Stimulated activated naive CD8-positive, alpha-beta T cell treated with anti-CD3 and anti-CD28 coated beads, Interleukin-15, amount 100 ng/mL, for 72 hours (primary cell): ENCODE measurements at regions not wholly inside any gene's neighbourhood (a gene's known extent, or its start where the extent isn't known, plus 50 kb on each side); places are given as distances from the start of the nearest gene placed in this dataset.
"Not testable (repeated sequence)": the region's sequence is repeated elsewhere in the genome, so short reads cannot be mapped to it uniquely, and the experiment has no call there.

Experiments used
- ATAC-seq: fragments of 150-1000 bp; cut with Tn5 transposase; 2 replicates; pipeline ENCODE4 v1.10.0; 2021; ENCODE audit warnings: mild to moderate bottlenecking, moderate library complexity
- DNase-seq, 2 donors: peaks; one replicate each; pipeline ENCODE4 v3.0.0; 2021 to 2022
- H3K27ac Mint-ChIP-seq, 2 donors: one replicate each; pipeline ENCODE4 v1.8.0; 2022; ENCODE audit warnings: mild to moderate bottlenecking in 2 of 2, mixed read lengths in 2 of 2, moderate library complexity in 2 of 2
- H3K27me3 Mint-ChIP-seq: one replicate; pipeline ENCODE4 v1.8.0; 2022; ENCODE audit warnings: mixed read lengths
- H3K4me1 Mint-ChIP-seq: one replicate; pipeline ENCODE4 v1.8.0; 2022; ENCODE audit warnings: mild to moderate bottlenecking, mixed read lengths
- H3K4me3 Mint-ChIP-seq, 2 donors: one replicate each; pipeline ENCODE4 v1.8.0; 2022; ENCODE audit warnings: mild to moderate bottlenecking in 2 of 2, mixed read lengths in 2 of 2, moderate library complexity in 1 of 2
- H3K9me3 Mint-ChIP-seq, 2 donors: one replicate each; pipeline ENCODE4 v1.8.0; 2022; ENCODE audit warnings: mixed read lengths in 2 of 2

DNA sequence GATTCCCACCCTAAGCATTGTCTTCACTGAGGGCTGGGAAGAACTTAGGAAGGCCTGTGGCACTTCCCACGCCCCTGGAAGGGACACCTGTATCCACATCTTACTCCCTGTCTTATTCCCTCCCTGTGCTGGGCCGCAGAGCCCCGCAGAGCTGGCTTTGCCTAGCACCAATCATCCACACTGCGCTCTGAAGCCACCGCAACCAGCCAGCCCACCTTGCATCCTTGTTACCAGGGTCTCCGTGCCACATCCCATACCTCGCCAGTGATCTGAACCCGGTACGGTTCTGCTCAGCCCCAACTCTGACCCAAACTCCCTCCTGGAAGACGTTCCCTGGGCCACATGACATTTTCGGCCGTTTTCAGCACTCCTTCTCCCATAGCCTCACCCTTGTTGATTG lies 101.4 kb upstream of the PITRM1 start:
- Mint-ChIP-seq H3K9me3 (no peaks in the 10 kb centered on the region), H3K27ac (no peak overlapping the region), H3K4me3 (no peak overlapping the region), H3K4me1 (no peaks in the 10 kb centered on the region), H3K27me3 (peaks cover 68% of the 10 kb centered on the region)
- no peak for ATAC-seq
- no peak for DNase-seq

DNA sequence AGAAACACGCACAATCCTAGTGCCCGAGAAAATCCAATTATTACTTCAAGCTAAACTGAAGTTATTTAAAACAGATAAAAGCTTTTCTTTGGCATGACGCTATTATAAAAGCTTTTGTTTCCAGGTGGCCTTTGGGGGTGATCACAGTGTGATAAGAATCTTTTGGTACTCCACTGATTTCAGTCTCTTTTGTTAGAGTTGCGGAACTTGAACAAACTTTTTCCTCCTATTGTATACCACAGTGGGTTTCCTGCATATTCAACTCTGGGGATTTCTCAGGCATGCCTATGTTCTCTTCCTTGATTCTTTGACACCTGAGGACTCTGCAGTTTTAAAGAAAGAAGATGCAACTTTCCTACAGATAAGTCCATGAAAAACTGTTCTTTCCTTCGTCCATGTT lies 99.7 kb upstream of the PITRM1 start:
- no peaks in the 10 kb centered on the region for H3K9me3 Mint-ChIP-seq
- no peak overlapping the region for H3K4me3 Mint-ChIP-seq
- no peak for ATAC-seq
- DNase-seq: no peak
- peaks cover 53% of the 10 kb centered on the region for H3K27me3 Mint-ChIP-seq
- no peaks in the 10 kb centered on the region for H3K4me1 Mint-ChIP-seq
- no peak overlapping the region for H3K27ac Mint-ChIP-seq

DNA sequence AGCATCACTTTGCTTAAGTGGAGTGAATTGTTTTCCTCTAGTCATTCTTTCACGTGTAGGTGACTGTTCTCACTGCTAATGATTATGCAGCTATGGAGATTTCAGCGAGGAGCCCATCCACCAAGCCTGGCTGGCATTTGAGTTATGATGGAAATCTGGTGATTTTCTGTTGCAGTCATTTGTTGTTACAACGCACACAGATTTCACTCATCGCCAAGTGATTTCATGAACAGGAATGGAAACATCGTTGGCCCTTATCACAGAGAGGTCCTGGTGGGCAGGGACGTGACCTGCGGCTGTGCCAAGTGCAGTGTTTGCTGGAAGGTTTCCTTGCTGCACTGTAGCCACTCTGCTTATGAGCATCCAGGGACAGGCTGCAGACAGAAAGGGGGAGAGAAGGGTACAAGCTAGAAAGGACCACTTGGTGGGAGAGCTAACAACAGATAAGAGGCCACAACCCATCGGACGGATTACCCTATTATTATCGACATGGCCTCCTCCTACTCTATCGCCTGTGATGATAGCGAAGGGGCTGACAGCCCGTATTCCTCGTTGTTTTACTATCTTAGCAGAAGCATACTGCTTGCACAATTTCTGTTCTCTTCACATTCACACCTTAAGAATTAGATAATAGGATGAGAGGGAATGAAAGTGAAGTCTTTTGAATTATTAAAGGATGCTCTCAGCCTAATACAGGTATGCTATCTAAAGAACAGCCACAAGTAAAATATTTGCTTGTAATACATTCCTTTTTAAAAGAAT lies 99.0 kb upstream of the PITRM1 start:
- DNase-seq: no peak
- peaks cover 47% of the 10 kb centered on the region for H3K27me3 Mint-ChIP-seq
- no peaks in the 10 kb centered on the region for H3K9me3 Mint-ChIP-seq
- no peak overlapping the region for H3K4me3 Mint-ChIP-seq
- H3K4me1 Mint-ChIP-seq: no peaks in the 10 kb centered on the region
- no peak overlapping the region for H3K27ac Mint-ChIP-seq
- no peak for ATAC-seq

DNA sequence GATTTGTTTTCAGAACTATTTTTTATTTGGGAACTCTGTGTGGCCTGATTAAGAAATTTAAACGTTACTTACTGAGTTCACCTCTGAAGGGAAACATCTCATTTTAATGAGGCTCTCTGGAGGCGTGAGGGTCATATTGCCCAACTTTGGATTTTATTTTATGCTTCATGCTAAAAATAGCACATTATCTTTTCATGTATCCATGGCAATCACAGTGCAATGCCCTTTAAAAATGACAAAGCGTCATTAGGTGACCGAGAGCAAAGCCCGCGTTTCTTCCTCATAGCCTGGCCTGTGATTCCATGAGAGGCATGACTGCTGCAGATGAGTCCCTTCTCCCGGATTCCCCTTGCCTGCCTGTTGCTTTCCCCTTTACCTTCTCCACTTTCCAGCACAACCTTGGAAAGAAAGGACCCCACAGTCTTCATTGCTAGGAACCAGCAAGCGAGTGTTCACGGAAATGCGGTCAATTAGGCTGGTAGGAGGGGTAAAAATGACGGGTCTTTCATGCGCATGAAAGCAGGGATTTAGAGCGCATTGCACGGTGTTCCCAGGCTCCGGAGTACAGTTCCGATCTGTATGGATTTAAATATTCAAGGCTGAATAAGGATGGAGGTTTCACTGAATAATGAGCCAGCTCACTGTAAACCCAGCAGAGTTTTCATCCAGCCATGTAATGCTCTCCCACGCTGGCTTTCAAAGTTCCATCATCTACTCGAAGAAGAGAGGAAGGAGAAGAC lies 98.2 kb upstream of the PITRM1 start:
- Mint-ChIP-seq H3K9me3 (no peaks in the 10 kb centered on the region), H3K27ac (no peak overlapping the region), H3K4me3 (no peak overlapping the region), H3K4me1 (no peaks in the 10 kb centered on the region), H3K27me3 (peaks cover 47% of the 10 kb centered on the region)
- ATAC-seq (no peak), DNase-seq (no peak)

DNA sequence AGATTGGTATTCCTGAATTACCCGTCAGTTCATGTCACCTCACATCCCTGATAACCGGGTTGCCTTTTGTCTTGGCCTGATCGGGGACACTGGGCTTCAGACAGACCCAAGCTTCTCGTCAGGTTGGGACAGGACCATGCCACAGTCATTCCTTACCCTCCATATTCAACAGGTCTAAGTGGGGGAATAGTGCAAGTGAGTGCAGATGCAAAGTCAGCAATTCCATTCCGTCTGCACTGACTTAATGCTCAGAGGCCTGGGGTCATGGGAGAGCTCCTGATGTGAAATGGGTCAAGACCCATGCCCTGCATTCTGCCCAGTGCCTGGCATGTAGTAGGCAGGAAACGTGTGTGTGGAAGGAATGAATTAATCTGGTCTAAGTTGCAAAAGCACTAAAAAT lies 95.4 kb upstream of the PITRM1 start:
- Mint-ChIP-seq H3K4me3 (no peak overlapping the region), H3K9me3 (no peaks in the 10 kb centered on the region), H3K27ac (no peak overlapping the region), H3K4me1 (no peaks in the 10 kb centered on the region), H3K27me3 (peaks cover 45% of the 10 kb centered on the region)
- no peak for ATAC-seq
- no peak for DNase-seq

DNA sequence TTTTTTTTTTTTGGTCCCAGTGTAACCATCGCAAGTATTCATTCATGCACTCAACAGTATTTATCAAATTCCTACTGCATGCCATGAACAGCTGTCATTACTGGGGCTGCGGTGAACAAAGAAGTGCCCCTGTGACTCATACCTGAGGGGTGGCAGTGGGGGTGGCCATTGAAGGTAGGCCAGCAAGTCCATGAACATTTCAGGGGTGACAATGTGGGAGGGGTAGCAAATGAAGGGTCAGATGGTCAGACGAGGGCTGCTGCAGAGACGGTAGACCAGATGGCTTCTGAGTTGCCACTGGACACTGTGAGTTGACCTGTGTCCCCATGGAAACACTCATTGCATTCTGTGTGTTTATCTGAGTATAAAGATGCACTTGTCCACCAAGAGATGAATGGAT lies 92.5 kb upstream of the PITRM1 start:
- H3K9me3 Mint-ChIP-seq: no peaks in the 10 kb centered on the region
- ATAC-seq (no peak), DNase-seq (no peak)
- no peak overlapping the region for H3K27ac Mint-ChIP-seq
- H3K4me3 Mint-ChIP-seq: no peak overlapping the region
- H3K27me3 Mint-ChIP-seq: peaks cover 44% of the 10 kb centered on the region
- H3K4me1 Mint-ChIP-seq: no peaks in the 10 kb centered on the region

DNA sequence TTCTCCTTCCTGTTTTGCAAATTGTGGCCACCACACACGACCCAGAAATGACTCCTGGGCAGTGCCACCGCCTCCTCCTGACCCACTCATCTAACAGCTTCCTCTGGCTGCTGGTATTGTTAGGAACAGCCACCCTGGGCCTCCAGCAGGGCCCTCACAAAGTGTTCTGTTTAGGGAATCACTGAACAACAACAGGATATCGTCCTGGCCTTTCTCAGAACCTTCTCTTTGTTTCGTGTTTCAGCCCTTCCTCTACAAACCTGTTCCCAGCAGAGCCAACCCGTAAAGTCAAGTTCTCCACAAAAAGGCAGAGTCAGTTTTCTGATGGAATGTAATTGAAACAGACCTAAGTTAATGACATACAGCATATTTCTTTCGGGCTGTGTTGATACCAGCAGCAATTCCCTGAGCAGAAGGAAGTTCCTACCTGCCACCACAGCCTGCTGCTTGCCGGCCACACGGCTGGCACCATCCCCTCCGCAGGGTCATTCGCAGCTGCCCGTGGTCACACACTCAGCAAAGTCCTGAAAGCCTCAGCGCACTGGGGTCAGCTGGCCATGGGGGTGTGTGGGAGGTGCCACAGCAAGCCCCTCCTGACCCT lies 91.7 kb upstream of the PITRM1 start:
- H3K27ac Mint-ChIP-seq: no peak overlapping the region
- DNase-seq: no peak
- H3K9me3 Mint-ChIP-seq: no peaks in the 10 kb centered on the region
- H3K4me3 Mint-ChIP-seq: no peak overlapping the region
- no peak for ATAC-seq
- no peaks in the 10 kb centered on the region for H3K4me1 Mint-ChIP-seq
- peaks cover 48% of the 10 kb centered on the region for H3K27me3 Mint-ChIP-seq

DNA sequence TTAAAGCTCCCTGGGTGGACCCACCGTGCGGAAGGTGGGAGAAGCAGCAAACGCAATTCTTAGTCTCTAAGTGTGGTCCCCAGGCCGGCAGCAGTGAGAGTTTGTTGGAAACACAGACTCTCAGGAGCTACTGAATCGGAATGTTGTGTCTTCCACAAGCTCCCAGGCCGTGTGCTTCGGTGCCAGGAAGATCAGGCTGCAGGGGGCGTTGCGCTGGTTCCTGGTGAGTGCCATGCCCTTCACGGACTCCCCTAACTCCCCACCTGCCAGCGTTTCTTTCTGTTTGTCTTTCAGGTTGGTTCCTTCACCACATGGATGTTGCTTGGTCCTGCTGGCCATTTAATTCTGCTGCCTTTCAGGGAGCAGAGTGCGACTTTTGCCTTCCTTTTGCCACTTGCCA lies 91.2 kb upstream of the PITRM1 start:
- no peak for DNase-seq
- Mint-ChIP-seq H3K27me3 (peaks cover 51% of the 10 kb centered on the region), H3K9me3 (no peaks in the 10 kb centered on the region), H3K27ac (no peak overlapping the region), H3K4me3 (no peak overlapping the region), H3K4me1 (no peaks in the 10 kb centered on the region)
- no peak for ATAC-seq

DNA sequence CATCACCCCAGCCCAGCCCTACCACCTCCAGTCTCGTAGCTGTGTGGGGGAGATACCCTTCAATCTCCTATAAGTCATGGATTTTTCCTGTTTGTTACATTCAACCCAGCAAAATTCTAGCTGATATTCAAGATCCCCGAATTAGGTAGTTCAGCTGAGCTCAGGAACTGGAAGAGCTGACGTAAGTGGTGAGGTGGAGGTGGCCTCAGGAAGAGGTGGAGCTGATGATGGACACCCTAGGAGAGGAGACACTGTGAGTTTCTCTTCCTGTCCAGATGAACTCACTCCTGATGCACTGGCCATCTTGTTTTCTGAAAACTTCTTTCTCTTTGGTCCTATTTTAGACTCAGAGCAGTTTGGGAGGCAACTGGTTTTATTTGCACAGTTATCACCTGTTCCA lies 90.5 kb upstream of the PITRM1 start:
- no peaks in the 10 kb centered on the region for H3K4me1 Mint-ChIP-seq
- DNase-seq (no peak), ATAC-seq (no peak)
- no peak overlapping the region for H3K4me3 Mint-ChIP-seq
- H3K27me3 Mint-ChIP-seq: peaks cover 51% of the 10 kb centered on the region
- H3K27ac Mint-ChIP-seq: no peak overlapping the region
- H3K9me3 Mint-ChIP-seq: no peaks in the 10 kb centered on the region

DNA sequence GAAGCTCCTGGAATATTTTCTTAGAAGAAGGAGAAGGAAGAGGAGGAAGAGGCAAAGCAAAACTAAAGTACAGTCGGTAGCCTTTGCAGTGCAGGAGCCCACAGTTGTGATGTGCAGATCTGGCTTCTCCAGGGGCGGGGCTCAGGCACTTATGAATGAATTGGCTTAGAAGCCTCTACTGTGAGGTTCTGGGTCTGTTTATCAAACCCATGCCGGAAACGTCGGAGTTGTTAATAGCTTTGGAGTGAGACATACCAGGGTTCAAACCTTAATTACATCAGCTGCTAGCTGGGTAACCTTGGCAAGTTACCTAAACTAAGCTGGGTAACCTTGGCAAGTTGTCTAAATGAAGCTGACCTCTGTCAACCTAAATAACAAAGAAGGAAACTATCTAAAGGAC lies 89.3 kb upstream of the PITRM1 start:
- Mint-ChIP-seq H3K9me3 (no peaks in the 10 kb centered on the region), H3K27ac (no peak overlapping the region)
- ATAC-seq: no peak

DNA sequence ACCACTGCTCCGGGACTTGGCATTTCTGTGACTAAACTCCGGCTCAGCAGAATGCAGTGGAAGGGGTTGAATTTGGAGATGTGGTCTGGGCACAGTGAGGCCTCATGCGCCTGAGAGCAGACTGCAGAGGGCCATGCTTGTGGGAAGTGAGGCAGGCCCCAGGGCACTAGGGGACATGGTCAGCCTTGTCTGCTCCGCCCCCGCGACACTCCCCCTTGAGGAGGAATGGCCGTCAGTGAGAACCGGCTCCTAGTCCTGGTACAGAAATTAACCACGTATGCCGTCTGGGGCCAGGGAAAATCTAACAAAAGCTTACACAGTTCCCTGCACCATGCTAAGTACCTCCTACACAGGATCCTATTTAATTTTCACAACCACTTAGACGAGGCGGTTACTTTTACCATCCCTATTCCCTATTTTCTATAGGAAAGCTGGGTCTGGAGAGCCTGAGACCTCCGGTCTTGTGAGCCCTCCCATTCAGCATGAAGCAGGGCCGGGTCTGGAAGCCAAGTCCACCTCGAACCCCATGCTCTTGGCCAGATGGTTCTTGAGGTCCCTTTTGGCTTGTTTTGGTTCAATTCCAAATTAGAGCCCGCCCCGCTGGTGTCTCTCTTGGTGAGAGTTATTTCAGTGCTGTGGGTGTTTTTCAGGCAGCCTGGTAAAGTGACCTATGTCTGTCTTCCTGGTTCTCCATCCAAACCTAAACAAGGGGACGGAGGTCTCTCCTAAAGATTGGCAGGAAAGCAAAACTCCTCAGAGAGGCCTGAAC lies 87.7 kb upstream of the PITRM1 start:
- no peaks in the 10 kb centered on the region for H3K4me1 Mint-ChIP-seq
- no peak overlapping the region for H3K27ac Mint-ChIP-seq
- no peak for DNase-seq
- H3K27me3 Mint-ChIP-seq: peaks cover 42% of the 10 kb centered on the region
- no peak overlapping the region for H3K4me3 Mint-ChIP-seq
- no peaks in the 10 kb centered on the region for H3K9me3 Mint-ChIP-seq
- no peak for ATAC-seq

More for the DNA sequence above, 89.3 kb upstream of the PITRM1 start:
- H3K27me3 Mint-ChIP-seq: peaks cover 51% of the 10 kb centered on the region
- DNase-seq: no peak
- no peaks in the 10 kb centered on the region for H3K4me1 Mint-ChIP-seq
- H3K4me3 Mint-ChIP-seq: no peak overlapping the region

DNA sequence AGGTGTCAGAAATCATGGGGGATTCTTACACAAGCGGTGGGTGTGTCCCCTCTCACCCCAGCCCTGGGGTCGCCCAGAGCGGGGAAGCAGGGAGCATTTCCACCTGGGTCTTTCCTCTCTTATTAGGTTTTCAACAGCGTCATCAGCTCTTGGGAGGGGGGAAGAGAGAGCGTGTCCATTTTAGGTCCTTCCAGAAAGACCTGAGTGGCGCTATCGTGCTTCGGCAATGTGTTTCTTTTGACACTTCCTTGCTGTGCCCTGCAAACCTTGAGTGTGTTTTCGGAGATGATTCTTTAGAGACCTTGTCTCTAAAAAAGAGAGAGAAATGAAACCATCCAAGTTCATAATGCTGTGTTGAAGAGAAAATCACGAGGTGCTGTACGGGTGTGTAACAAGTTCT lies 86.9 kb upstream of the PITRM1 start:
- ATAC-seq (no peak), DNase-seq (no peak)
- no peak overlapping the region for H3K27ac Mint-ChIP-seq
- peaks cover 42% of the 10 kb centered on the region for H3K27me3 Mint-ChIP-seq
- H3K9me3 Mint-ChIP-seq: no peaks in the 10 kb centered on the region
- no peaks in the 10 kb centered on the region for H3K4me1 Mint-ChIP-seq
- no peak overlapping the region for H3K4me3 Mint-ChIP-seq

DNA sequence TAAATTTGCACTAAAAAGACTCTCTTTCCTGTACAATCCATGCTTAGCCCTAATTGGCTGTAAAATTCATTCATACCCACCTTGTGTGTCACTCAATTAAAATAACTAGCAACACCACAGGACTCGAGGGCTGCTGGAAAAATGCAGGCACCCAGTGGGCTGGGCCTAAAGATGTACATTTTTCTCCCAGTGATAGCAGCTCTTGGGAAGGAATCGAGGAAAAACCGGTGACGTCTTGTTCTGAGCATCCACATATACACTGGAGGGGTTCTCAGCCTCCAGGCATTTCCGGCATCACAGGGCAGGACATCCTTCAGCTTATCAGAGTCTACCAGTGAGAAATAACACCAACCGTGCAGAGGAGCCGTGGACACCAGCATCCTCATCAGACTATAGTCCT lies 85.8 kb upstream of the PITRM1 start:
- Mint-ChIP-seq H3K4me3 (no peak overlapping the region), H3K4me1 (no peaks in the 10 kb centered on the region), H3K9me3 (no peaks in the 10 kb centered on the region), H3K27me3 (peaks cover 41% of the 10 kb centered on the region), H3K27ac (no peak overlapping the region)
- DNase-seq: no peak
- no peak for ATAC-seq

DNA sequence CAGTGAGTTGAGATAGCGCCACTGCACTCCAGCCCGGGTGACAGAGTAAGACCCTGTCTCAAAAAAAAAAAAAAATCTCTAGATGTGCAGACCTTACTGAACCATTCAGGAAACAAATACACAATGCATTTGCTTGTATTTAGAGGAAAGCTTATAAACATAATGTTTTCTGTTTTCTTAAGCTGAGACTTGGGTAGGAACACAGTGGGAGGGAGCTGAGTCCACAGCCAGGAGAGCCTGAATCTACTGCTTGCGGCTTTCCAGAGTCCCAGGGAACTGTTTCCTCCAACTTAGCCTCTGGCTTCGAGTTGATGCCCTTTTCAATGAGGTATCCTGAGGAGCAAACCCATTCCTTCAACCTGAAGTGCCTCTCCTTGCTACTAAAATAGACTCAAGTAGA lies 83.0 kb upstream of the PITRM1 start:
- Mint-ChIP-seq H3K9me3 (no peaks in the 10 kb centered on the region), H3K27me3 (peaks cover 52% of the 10 kb centered on the region), H3K27ac (no peak overlapping the region), H3K4me1 (peaks cover 6% of the 10 kb centered on the region), H3K4me3 (no peak overlapping the region)
- DNase-seq (no peak), ATAC-seq (no peak)

DNA sequence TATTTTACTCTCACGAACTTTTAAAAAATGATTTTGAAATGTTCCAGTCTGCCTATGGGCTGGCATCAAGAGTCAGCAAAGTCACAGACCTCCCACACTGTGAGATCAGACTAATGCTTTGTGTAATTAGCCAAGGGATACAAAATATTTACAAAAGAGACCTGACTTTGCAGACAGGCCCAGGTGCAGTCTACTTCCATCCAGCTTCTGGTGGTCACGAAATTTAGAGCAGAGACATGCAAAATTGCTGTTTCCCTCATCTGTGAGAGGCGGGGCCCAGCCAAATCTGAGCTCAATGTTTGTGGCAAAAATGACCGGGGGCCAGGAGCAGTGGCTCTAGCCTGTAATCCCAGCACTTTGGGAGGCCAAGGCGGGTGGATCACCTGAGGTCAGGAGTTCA lies 82.5 kb upstream of the PITRM1 start:
- Mint-ChIP-seq H3K9me3 (no peaks in the 10 kb centered on the region), H3K27me3 (peaks cover 57% of the 10 kb centered on the region), H3K4me3 (no peak overlapping the region), H3K4me1 (peaks cover 6% of the 10 kb centered on the region), H3K27ac (no peak overlapping the region)
- no peak for DNase-seq
- no peak for ATAC-seq

DNA sequence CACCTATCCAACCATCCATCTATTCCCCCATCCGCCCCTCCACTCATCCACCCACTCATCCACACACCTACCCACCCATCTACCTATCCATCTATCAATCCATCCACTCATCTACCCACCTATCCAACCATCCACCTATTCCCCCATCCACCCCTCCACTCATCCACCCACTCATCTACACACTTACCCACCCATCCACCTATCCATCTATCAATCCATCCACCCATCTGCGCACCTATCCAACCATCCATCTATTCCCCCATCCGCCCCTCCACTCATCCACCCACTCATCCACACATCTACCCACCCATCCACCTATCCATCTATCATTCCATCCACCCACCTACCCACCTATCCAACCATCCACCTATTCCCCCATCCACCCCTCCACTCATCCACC lies 81.4 kb upstream of the PITRM1 start:
- H3K4me3 Mint-ChIP-seq: not testable (repeated sequence)

More for the DNA sequence above, 81.4 kb upstream of the PITRM1 start:
- peaks cover 61% of the 10 kb centered on the region for H3K27me3 Mint-ChIP-seq
- DNase-seq, H3K27ac Mint-ChIP-seq, H3K9me3 Mint-ChIP-seq, ATAC-seq, H3K4me1 Mint-ChIP-seq: not testable (repeated sequence)
